ENCODE measurements at regions not wholly inside any gene's neighbourhood (a gene's known extent, or its start where the extent isn't known, plus 50 kb on each side); places are given as distances from the start of the nearest gene placed in this dataset.

- no peak for FAIRE-seq
- Histone ChIP-seq H3K36me3 (ENCODE audit: control insufficient read depth, insufficient read depth, low read length) (no peaks in the 10 kb centered on the region), H3K4me3 (ENCODE audit: low read depth, low read length) (no peak overlapping the region), H3K27me3 (ENCODE audit: control insufficient read depth, insufficient read depth, low read length) (peaks cover 1% of the 10 kb centered on the region)
- no peak for DNase-seq (ENCODE audit: low read depth)
- TF ChIP-seq CTCF (IDR thresholded peaks at IDR 0.05; ENCODE audit: insufficient read depth, low read length, severe bottlenecking) = no peak
Observed at GRCh38 chr6:82738773-82739172, 326.9 kb downstream of the UBE3D start.

GRCh38 chr6:82739303-82739702 is 326.3 kb downstream of the UBE3D start:
- FAIRE-seq = no peak
- H3K27me3 ChIP-seq (ENCODE audit: control insufficient read depth, insufficient read depth, low read length) = peaks cover 1% of the 10 kb centered on the region
- no peak overlapping the region for H3K4me3 ChIP-seq (ENCODE audit: low read depth, low read length)
- TF ChIP-seq CTCF (IDR thresholded peaks at IDR 0.05; ENCODE audit: insufficient read depth, low read length, severe bottlenecking) = no peak
- H3K36me3 ChIP-seq (ENCODE audit: control insufficient read depth, insufficient read depth, low read length) = no peaks in the 10 kb centered on the region
- DNase-seq (ENCODE audit: low read depth) = no peak

- FAIRE-seq (no peak), DNase-seq (ENCODE audit: low read depth) (no peak)
- no peaks in the 10 kb centered on the region for H3K36me3 ChIP-seq (ENCODE audit: control insufficient read depth, insufficient read depth, low read length)
- H3K27me3 ChIP-seq (ENCODE audit: control insufficient read depth, insufficient read depth, low read length) = peaks cover 1% of the 10 kb centered on the region
- H3K4me3 ChIP-seq (ENCODE audit: low read depth, low read length) = no peak overlapping the region
- TF ChIP-seq CTCF (IDR thresholded peaks at IDR 0.05; ENCODE audit: insufficient read depth, low read length, severe bottlenecking) = no peak
Observed at GRCh38 chr6:82740072-82740471, 325.6 kb downstream of the UBE3D start.

- Histone ChIP-seq H3K4me3 (ENCODE audit: low read depth, low read length) (no peak overlapping the region), H3K36me3 (ENCODE audit: control insufficient read depth, insufficient read depth, low read length) (no peaks in the 10 kb centered on the region), H3K27me3 (ENCODE audit: control insufficient read depth, insufficient read depth, low read length) (peaks cover 1% of the 10 kb centered on the region)
- no peak for DNase-seq (ENCODE audit: low read depth)
- no peak for TF ChIP-seq CTCF (IDR thresholded peaks at IDR 0.05; ENCODE audit: insufficient read depth, low read length, severe bottlenecking)
- FAIRE-seq = no peak
Observed at GRCh38 chr6:82741325-82741995, 324.2 kb downstream of the UBE3D start.

GRCh38 chr6:82741996-82742385 is 323.6 kb downstream of the UBE3D start:
- no peak for TF ChIP-seq CTCF (IDR thresholded peaks at IDR 0.05; ENCODE audit: insufficient read depth, low read length, severe bottlenecking)
- Histone ChIP-seq H3K27me3 (ENCODE audit: control insufficient read depth, insufficient read depth, low read length) (peaks cover 1% of the 10 kb centered on the region), H3K36me3 (ENCODE audit: control insufficient read depth, insufficient read depth, low read length) (no peaks in the 10 kb centered on the region), H3K4me3 (ENCODE audit: low read depth, low read length) (no peak overlapping the region)
- DNase-seq (ENCODE audit: low read depth) (no peak), FAIRE-seq (no peak)
